ENCODE measurements at regions not wholly inside any gene's neighbourhood (a gene's known extent, or its start where the extent isn't known, plus 50 kb on each side); places are given as distances from the start of the nearest gene placed in this dataset.

DNA sequence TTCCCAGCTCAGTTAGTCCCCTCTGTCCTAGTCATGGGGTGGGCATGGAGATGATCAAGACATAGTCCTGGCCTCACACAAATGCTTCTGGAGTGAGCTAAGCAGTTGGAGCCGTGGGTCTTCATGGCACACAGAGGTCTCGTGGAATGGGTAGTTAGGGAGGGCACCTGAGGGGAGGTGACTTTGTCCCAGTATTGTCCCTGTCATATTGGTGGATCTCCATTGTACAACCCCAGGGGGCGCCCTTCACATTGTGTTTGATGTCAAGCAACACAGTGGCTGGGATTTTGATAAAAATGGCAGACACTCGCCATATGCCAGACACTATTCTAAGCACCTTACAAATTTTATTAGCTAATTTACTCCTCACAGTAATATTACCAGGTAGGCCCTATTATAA, 175.4 kb upstream of the LHX5 start:
- TF ChIP-seq, protein P1, sequence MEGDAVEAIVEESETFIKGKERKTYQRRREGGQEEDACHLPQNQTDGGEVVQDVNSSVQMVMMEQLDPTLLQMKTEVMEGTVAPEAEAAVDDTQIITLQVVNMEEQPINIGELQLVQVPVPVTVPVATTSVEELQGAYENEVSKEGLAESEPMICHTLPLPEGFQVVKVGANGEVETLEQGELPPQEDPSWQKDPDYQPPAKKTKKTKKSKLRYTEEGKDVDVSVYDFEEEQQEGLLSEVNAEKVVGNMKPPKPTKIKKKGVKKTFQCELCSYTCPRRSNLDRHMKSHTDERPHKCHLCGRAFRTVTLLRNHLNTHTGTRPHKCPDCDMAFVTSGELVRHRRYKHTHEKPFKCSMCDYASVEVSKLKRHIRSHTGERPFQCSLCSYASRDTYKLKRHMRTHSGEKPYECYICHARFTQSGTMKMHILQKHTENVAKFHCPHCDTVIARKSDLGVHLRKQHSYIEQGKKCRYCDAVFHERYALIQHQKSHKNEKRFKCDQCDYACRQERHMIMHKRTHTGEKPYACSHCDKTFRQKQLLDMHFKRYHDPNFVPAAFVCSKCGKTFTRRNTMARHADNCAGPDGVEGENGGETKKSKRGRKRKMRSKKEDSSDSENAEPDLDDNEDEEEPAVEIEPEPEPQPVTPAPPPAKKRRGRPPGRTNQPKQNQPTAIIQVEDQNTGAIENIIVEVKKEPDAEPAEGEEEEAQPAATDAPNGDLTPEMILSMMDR (IDR thresholded peaks at IDR 0.05; ENCODE audit: borderline replicate concordance, control extremely low read depth, extremely low read depth, insufficient read depth, missing control alignments) = no peak
- in situ Hi-C loops (cut with MboI; ENCODE audit: low sequenced_read_pairs, unreplicated experiment) = no loop called here
- DNase-seq (ENCODE audit: low spot score) = no peak

DNA sequence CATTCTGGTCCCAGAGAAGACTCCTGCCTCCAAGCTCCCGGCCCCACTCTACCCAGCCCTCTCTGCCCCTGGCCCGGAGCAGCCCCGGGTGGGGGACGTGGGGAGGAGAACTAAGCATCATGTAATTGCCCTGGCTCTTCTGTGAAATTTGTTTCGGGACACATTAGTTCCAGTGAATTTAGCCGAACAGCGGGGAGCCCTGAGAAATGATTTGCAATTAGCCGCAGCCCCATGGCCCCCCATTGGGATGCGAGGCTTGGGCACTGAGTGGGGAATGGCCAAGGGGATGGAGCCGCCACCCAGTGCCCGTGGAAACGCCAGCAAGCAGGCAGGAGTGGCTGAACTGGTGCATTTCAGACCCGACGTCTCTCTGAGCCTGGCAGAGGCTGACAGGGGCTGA, 173.9 kb upstream of the LHX5 start:
- DNase-seq (ENCODE audit: low spot score) = no peak
- in situ Hi-C loops (cut with MboI; ENCODE audit: low sequenced_read_pairs, unreplicated experiment) = no loop called here
- TF ChIP-seq, protein P1 (IDR thresholded peaks at IDR 0.05; ENCODE audit: borderline replicate concordance, control extremely low read depth, extremely low read depth, insufficient read depth, missing control alignments) = no peak

DNA sequence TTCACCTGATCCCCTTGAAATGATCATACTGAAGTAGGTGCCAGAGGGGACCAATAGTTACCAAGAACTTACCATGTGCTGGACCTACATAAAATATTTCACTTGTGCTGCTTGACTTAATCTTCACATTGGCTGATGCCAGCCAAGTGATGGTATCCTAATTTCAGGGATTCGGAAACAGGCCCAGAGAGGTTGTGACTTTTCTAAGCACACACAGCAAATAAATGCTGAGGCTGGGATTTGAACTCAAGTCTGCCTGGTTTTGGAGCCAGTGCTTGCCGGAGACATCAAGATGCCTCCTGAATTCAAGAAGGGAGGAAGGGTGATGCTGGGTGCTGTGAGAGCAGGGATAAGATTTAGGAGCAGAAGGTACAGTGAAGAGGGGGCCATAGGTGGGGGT, 173.5 kb upstream of the LHX5 start:
- TF ChIP-seq, protein P1 (IDR thresholded peaks at IDR 0.05; ENCODE audit: borderline replicate concordance, control extremely low read depth, extremely low read depth, insufficient read depth, missing control alignments) = no peak
- in situ Hi-C loops (cut with MboI; ENCODE audit: low sequenced_read_pairs, unreplicated experiment) = no loop called here
- no peak for DNase-seq (ENCODE audit: low spot score)

DNA sequence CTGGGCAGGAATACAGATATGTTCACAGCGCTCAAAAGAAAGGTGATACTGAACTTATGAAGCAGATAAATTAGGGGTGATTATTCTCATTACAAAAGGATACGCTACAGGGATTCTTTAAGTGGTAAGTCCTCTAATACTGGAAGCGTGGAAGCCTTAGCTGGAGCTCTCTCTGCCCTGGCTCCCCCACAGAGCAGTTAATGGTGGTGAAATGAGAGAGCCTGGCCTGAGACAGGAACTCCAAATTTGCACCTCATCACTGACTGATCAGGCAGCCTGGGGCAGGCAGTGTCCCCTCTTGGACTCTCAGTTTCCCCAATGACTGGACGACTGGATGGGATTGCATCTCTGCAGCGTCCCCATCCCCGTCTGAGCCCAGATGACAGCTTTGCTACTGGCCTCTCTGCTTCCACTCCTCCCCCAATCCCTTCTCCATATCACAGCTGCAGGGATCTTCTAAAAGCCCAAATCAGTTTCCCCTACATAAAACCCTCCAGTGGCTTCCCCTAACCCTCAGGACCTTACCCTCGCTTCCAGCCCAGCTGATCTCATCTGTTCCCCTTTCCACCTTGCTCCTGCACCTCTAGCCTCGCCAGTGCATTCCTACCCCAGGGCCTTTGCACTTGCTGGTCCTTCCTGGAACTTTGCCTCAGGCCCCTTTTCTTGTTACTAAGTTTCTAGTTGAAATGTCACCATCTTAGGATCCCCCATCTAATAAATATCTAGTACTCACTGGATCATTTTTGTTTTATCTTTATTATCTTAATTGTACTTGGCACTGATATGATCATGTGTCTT, 171.7 kb upstream of the LHX5 start:
- no peak for DNase-seq (ENCODE audit: low spot score)
- TF ChIP-seq, protein P1 (IDR thresholded peaks at IDR 0.05; ENCODE audit: borderline replicate concordance, control extremely low read depth, extremely low read depth, insufficient read depth, missing control alignments) = no peak
- in situ Hi-C loops (cut with MboI; ENCODE audit: low sequenced_read_pairs, unreplicated experiment) = no loop called here

DNA sequence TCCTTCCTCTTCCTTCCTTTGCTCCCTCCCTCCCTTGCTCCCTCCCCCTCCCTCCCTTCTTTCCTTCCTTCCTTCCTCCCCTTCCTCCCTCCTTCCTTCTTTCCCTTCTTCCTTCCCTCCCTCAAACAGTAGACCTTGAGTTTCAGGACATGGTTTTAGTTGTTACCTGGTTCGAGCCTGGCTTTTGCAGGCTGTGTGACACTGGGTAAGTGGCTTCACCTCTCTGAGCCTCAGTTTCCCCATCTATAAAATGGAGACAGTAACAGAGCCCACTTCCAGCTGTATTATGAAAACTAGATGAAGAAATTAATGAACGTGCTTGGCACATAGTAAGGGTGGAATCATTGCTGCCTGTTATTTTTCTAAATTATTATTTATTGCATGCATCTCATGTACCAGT, 171.0 kb upstream of the LHX5 start:
- in situ Hi-C loops (cut with MboI; ENCODE audit: low sequenced_read_pairs, unreplicated experiment) = no loop called here
- TF ChIP-seq, protein P1 (IDR thresholded peaks at IDR 0.05; ENCODE audit: borderline replicate concordance, control extremely low read depth, extremely low read depth, insufficient read depth, missing control alignments) = no peak
- DNase-seq (ENCODE audit: low spot score) = no peak

DNA sequence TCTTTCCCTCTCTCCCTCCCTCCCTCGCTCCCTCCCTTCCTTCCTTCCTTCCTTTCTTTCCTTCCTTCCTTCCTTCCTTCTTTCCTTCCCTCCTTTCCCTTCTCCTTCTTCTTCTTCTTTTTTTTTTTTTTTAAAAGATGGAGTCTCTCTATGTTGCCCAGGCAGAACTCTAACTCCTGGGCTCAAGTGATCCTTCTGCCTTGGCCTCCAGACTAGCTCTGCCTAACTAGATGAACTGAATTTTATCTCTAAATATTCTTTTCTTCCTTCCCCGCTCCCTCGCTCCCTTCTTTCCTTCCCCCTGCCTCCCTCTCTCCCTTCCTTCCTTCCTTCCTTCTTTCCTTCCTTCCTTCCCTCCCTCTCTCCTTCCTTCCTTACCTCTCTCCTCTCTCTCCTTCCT, 170.5 kb upstream of the LHX5 start:
- DNase-seq (ENCODE audit: low spot score) = no peak
- TF ChIP-seq, protein P1 (IDR thresholded peaks at IDR 0.05; ENCODE audit: borderline replicate concordance, control extremely low read depth, extremely low read depth, insufficient read depth, missing control alignments) = no peak
- in situ Hi-C loops (cut with MboI; ENCODE audit: low sequenced_read_pairs, unreplicated experiment) = no loop called here

All from GM13976 (cell line).